GM23338 (cell line): ENCODE measurements at regions not wholly inside any gene's neighbourhood (a gene's known extent, or its start where the extent isn't known, plus 50 kb on each side); places are given as distances from the start of the nearest gene placed in this dataset.
"Not testable (repeated sequence)": the region's sequence is repeated elsewhere in the genome, so short reads cannot be mapped to it uniquely, and the experiment has no call there.

Experiments
- ATAC-seq: fragments of 200-7000 bp; cut with Tn5 transposase; 3 replicates; pipeline ENCODE4 v1.9.1; 2020
- DNase-seq: peaks from one replicate; pipeline ENCODE4 v3.0.0-alpha.2; 2015; ENCODE audit warnings: low spot score
- H2AFZ ChIP-seq: fragments of 200-600 bp; sonication (generic); 2 replicates; pipeline ENCODE4 v1.8.0; 2016; ENCODE audit warnings: antibody characterized with exemption, mild to moderate bottlenecking, moderate library complexity
- H3F3A ChIP-seq: fragments of 200-600 bp; sonication (generic); replicated peaks from 2 replicates; pipeline ENCODE4 v1.8.0; 2017; ENCODE audit warnings: antibody characterized with exemption, mixed run types, low read depth
- H3K27ac ChIP-seq: fragments of 200-600 bp; sonication (generic); 2 replicates; pipeline ENCODE4 v1.6.1; 2016; ENCODE audit warnings: low read depth
- H3K27me3 ChIP-seq: fragments of 200-600 bp; sonication (generic); 2 replicates; pipeline ENCODE4 v1.8.0; 2016; ENCODE audit warnings: mild to moderate bottlenecking, mixed run types, moderate library complexity; ENCODE audit not compliant: insufficient read depth
- H3K36me3 ChIP-seq: fragments of 200-600 bp; sonication (generic); 2 replicates; pipeline ENCODE4 v1.8.0; 2016; ENCODE audit warnings: mild to moderate bottlenecking; ENCODE audit not compliant: insufficient read depth
- H3K4me1 ChIP-seq: fragments of 200-600 bp; sonication (generic); 2 replicates; pipeline ENCODE4 v1.8.0; 2016; ENCODE audit warnings: mild to moderate bottlenecking, moderate library complexity; ENCODE audit not compliant: insufficient read depth
- H3K4me2 ChIP-seq: fragments of 200-600 bp; sonication (generic); 2 replicates; pipeline ENCODE4 v1.7.1; 2017; ENCODE audit warnings: mixed run types
- H3K4me3 ChIP-seq: fragments of 200-600 bp; sonication (generic); 2 replicates; pipeline ENCODE4 v1.6.1; 2016; ENCODE audit warnings: mixed run types
- H3K79me2 ChIP-seq: fragments of 200-600 bp; sonication (generic); replicated peaks from 2 replicates; pipeline ENCODE4 v1.8.0; 2017; ENCODE audit warnings: mild to moderate bottlenecking; ENCODE audit not compliant: insufficient read depth
- H3K9me2 ChIP-seq: fragments of 200-600 bp; sonication (generic); 2 replicates; pipeline ENCODE4 v1.8.0; 2017; ENCODE audit not compliant: insufficient read depth
- H4K20me1 ChIP-seq: fragments of 200-600 bp; sonication (generic); replicated peaks from 2 replicates; pipeline ENCODE4 v1.8.0; 2017; ENCODE audit warnings: mild to moderate bottlenecking; ENCODE audit not compliant: insufficient read depth
- H3K27ac Mint-ChIP-seq: 2 replicates; pipeline ENCODE4 v1.8.0; 2020; ENCODE audit warnings: inconsistent platforms, mild to moderate bottlenecking, moderate library complexity, mixed read lengths
- H3K27me3 Mint-ChIP-seq: 3 replicates; pipeline ENCODE4 v1.8.0; 2022; ENCODE audit warnings: low read depth, mild to moderate bottlenecking, moderate library complexity, mixed read lengths, inconsistent platforms; ENCODE audit not compliant: insufficient read depth, poor library complexity
- H3K36me3 Mint-ChIP-seq: 3 replicates; pipeline ENCODE4 v1.8.0; 2021; ENCODE audit warnings: low read depth, mild to moderate bottlenecking, inconsistent platforms, moderate library complexity, mixed read lengths
- H3K4me1 Mint-ChIP-seq: 3 replicates; pipeline ENCODE4 v1.8.0; 2020; ENCODE audit warnings: mild to moderate bottlenecking, inconsistent platforms, mixed read lengths
- H3K4me3 Mint-ChIP-seq: 3 replicates; pipeline ENCODE4 v1.8.0; 2021; ENCODE audit warnings: moderate library complexity, mild to moderate bottlenecking, inconsistent platforms, mixed read lengths
- H3K9me3 Mint-ChIP-seq: 3 replicates; pipeline ENCODE4 v1.8.0; 2020; ENCODE audit warnings: moderate library complexity, mild to moderate bottlenecking, inconsistent platforms, mixed read lengths
- CREB1 ChIP-seq: fragments of 250-450 bp; sonication (Bioruptor Pico); IDR thresholded peaks from 2 replicates; pipeline ENCODE4 v1.5.0; 2020; ENCODE audit warnings: low read depth, mild to moderate bottlenecking, moderate library complexity
- EZH2 ChIP-seq: fragments of 200-600 bp; sonication (generic); IDR thresholded peaks from one replicate; pipeline ENCODE4 v1.8.0; 2017; ENCODE audit warnings: antibody characterized with exemption, mild to moderate bottlenecking, low read depth; ENCODE audit not compliant: unreplicated experiment
- EZH2phosphoT487 ChIP-seq: fragments of 200-600 bp; sonication (generic); IDR thresholded peaks from one replicate; pipeline ENCODE4 v1.8.1; 2018; ENCODE audit warnings: antibody characterized with exemption; ENCODE audit not compliant: unreplicated experiment
- NANOG ChIP-seq: IDR thresholded peaks from 2 replicates; pipeline ENCODE4 v1.6.1; 2016; ENCODE audit warnings: antibody characterized with exemption, borderline replicate concordance
- STAT1 ChIP-seq: IDR thresholded peaks from one replicate; pipeline ENCODE4 v1.6.1; 2016; ENCODE audit warnings: antibody characterized with exemption; ENCODE audit not compliant: unreplicated experiment
- ZNF114 ChIP-seq: fragments of 250-450 bp; sonication (Bioruptor Pico); IDR thresholded peaks from 2 replicates; pipeline ENCODE4 v1.5.0; 2020; ENCODE audit warnings: mild to moderate bottlenecking, moderate library complexity
- ZNF331 ChIP-seq: fragments of 250-450 bp; sonication (Bioruptor Pico); IDR thresholded peaks from 2 replicates; pipeline ENCODE4 v1.5.0; 2020; ENCODE audit warnings: low read depth, mild to moderate bottlenecking, moderate library complexity
- TF ChIP-seq, protein P1 (sequence below), 2 experiments: fragments of 200-600 bp in 1 of 2; sonication (generic) in 1 of 2; conservative IDR thresholded peaks; 2 replicates each; pipeline versions ENCODE4 v1.5.1 to v1.6.1; 2016 to 2017; ENCODE audit warnings: antibody characterized with exemption in 2 of 2, low read depth in 2 of 2, mild to moderate bottlenecking in 2 of 2, moderate library complexity in 1 of 2
- TF ChIP-seq, protein P2 (sequence below): IDR thresholded peaks from one replicate; pipeline ENCODE4 v1.6.1; 2018; ENCODE audit warnings: antibody characterized with exemption; ENCODE audit not compliant: unreplicated experiment
- TF ChIP-seq, protein P3 (sequence below): IDR thresholded peaks from 2 replicates; pipeline ENCODE4 v1.6.1; 2016; ENCODE audit warnings: antibody characterized with exemption

DNA sequence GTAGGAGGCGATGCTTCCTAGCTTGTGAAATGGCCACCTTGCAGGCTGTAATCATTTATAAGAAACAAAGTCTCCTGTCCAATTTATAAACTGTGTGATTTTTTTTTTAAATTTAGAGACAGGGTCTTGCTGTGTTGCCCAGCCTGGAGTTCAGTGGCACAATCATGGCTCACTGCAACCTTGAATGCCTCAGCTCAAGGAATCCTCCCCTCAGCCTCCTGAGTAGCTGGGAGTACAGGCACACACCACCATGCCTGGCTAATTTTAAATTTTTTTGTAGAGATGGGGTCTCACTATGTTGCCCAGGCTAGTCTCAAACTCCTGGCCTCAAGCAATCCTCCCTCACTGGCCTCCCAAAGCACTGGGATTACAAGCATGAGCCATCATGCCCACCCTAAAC, 150.1 kb downstream of the PTPRU start:
- not testable (repeated sequence) for H3K4me3 Mint-ChIP-seq, H3K4me3 ChIP-seq, H2AFZ ChIP-seq, H3K36me3 Mint-ChIP-seq, H3K27ac ChIP-seq, H3K79me2 ChIP-seq, H3K27ac Mint-ChIP-seq, H3K9me3 Mint-ChIP-seq, DNase-seq, H3K36me3 ChIP-seq, H3K9me2 ChIP-seq, H3F3A ChIP-seq, ATAC-seq, H3K27me3 Mint-ChIP-seq, H3K4me2 ChIP-seq, H4K20me1 ChIP-seq, H3K4me1 ChIP-seq, H3K27me3 ChIP-seq
- H3K4me1 Mint-ChIP-seq: peaks cover 16% of the 10 kb centered on the region

DNA sequence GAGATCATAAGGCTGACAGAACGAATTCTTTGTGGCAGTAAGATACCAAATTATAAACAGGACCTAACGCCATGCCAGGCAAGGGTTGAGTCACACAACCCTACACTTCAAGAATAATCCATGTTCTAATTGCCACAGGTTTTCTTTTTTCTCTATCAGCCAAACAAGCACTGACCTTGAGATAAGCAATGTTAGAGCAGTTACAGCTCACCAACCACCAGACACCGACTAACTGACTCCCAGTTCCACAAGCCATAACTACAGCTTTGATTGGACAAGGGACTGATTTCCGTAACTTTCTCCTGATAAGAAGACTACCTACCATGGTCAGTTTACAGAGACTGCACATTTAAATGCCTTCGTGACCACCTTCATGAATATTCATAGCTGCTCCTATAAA, 149.6 kb downstream of the PTPRU start:
- no peak overlapping the region for H2AFZ ChIP-seq
- H3K36me3 Mint-ChIP-seq: peaks cover 3% of the 10 kb centered on the region; the same call in 2 of the 3 replicates
- no peaks in the 10 kb centered on the region for H3K79me2 ChIP-seq
- H3F3A ChIP-seq: no peaks in the 10 kb centered on the region
- no peak for DNase-seq
- H3K4me1 Mint-ChIP-seq: peaks cover 16% of the 10 kb centered on the region
- H3K27ac Mint-ChIP-seq: no peak overlapping the region
- H3K4me3 ChIP-seq: no peak overlapping the region
- no peak for ATAC-seq
- no peak overlapping the region for H3K27ac ChIP-seq
- no peaks in the 10 kb centered on the region for H3K36me3 ChIP-seq
- H3K9me3 Mint-ChIP-seq: peaks cover 8% of the 10 kb centered on the region; the same call in 2 of the 3 replicates
- H3K27me3 Mint-ChIP-seq: peaks cover 5% of the 10 kb centered on the region
- H3K9me2 ChIP-seq: no peaks in the 10 kb centered on the region
- H3K4me3 Mint-ChIP-seq: no peak overlapping the region
- no peaks in the 10 kb centered on the region for H3K27me3 ChIP-seq
- H3K4me1 ChIP-seq: no peaks in the 10 kb centered on the region; the same call in 1 of the 2 replicates
- H3K4me2 ChIP-seq: no peak overlapping the region
- TF ChIP-seq ZNF331 (CRISPR knock-in tag) (no peak), ZNF114 (CRISPR knock-in tag) (no peak), NANOG (no peak), EZH2phosphoT487 (no peak), EZH2 (no peak), STAT1 (no peak), CREB1 (CRISPR knock-in tag) (no peak)
- TF ChIP-seq, protein P1, sequence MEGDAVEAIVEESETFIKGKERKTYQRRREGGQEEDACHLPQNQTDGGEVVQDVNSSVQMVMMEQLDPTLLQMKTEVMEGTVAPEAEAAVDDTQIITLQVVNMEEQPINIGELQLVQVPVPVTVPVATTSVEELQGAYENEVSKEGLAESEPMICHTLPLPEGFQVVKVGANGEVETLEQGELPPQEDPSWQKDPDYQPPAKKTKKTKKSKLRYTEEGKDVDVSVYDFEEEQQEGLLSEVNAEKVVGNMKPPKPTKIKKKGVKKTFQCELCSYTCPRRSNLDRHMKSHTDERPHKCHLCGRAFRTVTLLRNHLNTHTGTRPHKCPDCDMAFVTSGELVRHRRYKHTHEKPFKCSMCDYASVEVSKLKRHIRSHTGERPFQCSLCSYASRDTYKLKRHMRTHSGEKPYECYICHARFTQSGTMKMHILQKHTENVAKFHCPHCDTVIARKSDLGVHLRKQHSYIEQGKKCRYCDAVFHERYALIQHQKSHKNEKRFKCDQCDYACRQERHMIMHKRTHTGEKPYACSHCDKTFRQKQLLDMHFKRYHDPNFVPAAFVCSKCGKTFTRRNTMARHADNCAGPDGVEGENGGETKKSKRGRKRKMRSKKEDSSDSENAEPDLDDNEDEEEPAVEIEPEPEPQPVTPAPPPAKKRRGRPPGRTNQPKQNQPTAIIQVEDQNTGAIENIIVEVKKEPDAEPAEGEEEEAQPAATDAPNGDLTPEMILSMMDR (conservative IDR thresholded peaks at IDR 0.05; ENCODE audit: low read depth in 2 of 2): no peak
- TF ChIP-seq, protein P2, sequence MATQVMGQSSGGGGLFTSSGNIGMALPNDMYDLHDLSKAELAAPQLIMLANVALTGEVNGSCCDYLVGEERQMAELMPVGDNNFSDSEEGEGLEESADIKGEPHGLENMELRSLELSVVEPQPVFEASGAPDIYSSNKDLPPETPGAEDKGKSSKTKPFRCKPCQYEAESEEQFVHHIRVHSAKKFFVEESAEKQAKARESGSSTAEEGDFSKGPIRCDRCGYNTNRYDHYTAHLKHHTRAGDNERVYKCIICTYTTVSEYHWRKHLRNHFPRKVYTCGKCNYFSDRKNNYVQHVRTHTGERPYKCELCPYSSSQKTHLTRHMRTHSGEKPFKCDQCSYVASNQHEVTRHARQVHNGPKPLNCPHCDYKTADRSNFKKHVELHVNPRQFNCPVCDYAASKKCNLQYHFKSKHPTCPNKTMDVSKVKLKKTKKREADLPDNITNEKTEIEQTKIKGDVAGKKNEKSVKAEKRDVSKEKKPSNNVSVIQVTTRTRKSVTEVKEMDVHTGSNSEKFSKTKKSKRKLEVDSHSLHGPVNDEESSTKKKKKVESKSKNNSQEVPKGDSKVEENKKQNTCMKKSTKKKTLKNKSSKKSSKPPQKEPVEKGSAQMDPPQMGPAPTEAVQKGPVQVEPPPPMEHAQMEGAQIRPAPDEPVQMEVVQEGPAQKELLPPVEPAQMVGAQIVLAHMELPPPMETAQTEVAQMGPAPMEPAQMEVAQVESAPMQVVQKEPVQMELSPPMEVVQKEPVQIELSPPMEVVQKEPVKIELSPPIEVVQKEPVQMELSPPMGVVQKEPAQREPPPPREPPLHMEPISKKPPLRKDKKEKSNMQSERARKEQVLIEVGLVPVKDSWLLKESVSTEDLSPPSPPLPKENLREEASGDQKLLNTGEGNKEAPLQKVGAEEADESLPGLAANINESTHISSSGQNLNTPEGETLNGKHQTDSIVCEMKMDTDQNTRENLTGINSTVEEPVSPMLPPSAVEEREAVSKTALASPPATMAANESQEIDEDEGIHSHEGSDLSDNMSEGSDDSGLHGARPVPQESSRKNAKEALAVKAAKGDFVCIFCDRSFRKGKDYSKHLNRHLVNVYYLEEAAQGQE: no peak
- TF ChIP-seq, protein P3, sequence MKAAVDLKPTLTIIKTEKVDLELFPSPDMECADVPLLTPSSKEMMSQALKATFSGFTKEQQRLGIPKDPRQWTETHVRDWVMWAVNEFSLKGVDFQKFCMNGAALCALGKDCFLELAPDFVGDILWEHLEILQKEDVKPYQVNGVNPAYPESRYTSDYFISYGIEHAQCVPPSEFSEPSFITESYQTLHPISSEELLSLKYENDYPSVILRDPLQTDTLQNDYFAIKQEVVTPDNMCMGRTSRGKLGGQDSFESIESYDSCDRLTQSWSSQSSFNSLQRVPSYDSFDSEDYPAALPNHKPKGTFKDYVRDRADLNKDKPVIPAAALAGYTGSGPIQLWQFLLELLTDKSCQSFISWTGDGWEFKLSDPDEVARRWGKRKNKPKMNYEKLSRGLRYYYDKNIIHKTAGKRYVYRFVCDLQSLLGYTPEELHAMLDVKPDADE: no peak
- no peaks in the 10 kb centered on the region for H4K20me1 ChIP-seq
